ENCODE measurements at regions not wholly inside any gene's neighbourhood (a gene's known extent, or its start where the extent isn't known, plus 50 kb on each side); places are given as distances from the start of the nearest gene placed in this dataset.

- no peak for DNase-seq (ENCODE audit: low read depth)
- no peak overlapping the region for H3K4me3 ChIP-seq (ENCODE audit: low read depth, low read length)
- no peak for TF ChIP-seq CTCF (IDR thresholded peaks at IDR 0.05; ENCODE audit: insufficient read depth, low read depth, low read length)
Observed at GRCh38 chr3:124570232-124570631, 160.0 kb upstream of the UMPS start.

GRCh38 chr3:124572851-124573405 lies 157.3 kb upstream of the UMPS start:
- DNase-seq (ENCODE audit: low read depth): no peak
- H3K4me3 ChIP-seq (ENCODE audit: low read depth, low read length): no peak overlapping the region
- no peak for TF ChIP-seq CTCF (IDR thresholded peaks at IDR 0.05; ENCODE audit: insufficient read depth, low read depth, low read length)

GRCh38 chr3:124574012-124574411 lies 156.2 kb upstream of the UMPS start:
- no peak overlapping the region for H3K4me3 ChIP-seq (ENCODE audit: low read depth, low read length)
- TF ChIP-seq CTCF (IDR thresholded peaks at IDR 0.05; ENCODE audit: insufficient read depth, low read depth, low read length): no peak
- DNase-seq (ENCODE audit: low read depth): no peak

- no peak for DNase-seq (ENCODE audit: low read depth)
- TF ChIP-seq CTCF (IDR thresholded peaks at IDR 0.05; ENCODE audit: insufficient read depth, low read depth, low read length): no peak
- no peak overlapping the region for H3K4me3 ChIP-seq (ENCODE audit: low read depth, low read length)
Observed at GRCh38 chr3:124576565-124577493, 153.4 kb upstream of the UMPS start.

- DNase-seq (ENCODE audit: low read depth): no peak
- TF ChIP-seq CTCF (IDR thresholded peaks at IDR 0.05; ENCODE audit: insufficient read depth, low read depth, low read length): no peak
- H3K4me3 ChIP-seq (ENCODE audit: low read depth, low read length): no peak overlapping the region
Observed at GRCh38 chr3:124577494-124578167, 152.6 kb upstream of the UMPS start.

GRCh38 chr3:124579641-124580040 lies 150.6 kb upstream of the UMPS start:
- no peak for TF ChIP-seq CTCF (IDR thresholded peaks at IDR 0.05; ENCODE audit: insufficient read depth, low read depth, low read length)
- no peak overlapping the region for H3K4me3 ChIP-seq (ENCODE audit: low read depth, low read length)
- DNase-seq (ENCODE audit: low read depth): no peak
